Activated T-cell treated with anti-CD3 and anti-CD28 coated beads, Interleukin-2, amount 50 U/mL, for 72 hours (primary cell): ENCODE measurements at regions not wholly inside any gene's neighbourhood (a gene's known extent, or its start where the extent isn't known, plus 50 kb on each side); places are given as distances from the start of the nearest gene placed in this dataset.
A peak's percentile ranks its signal among the peaks of the same experiment; 100 is the strongest.
"Not testable (repeated sequence)": the region's sequence is repeated elsewhere in the genome, so short reads cannot be mapped to it uniquely, and the experiment has no call there.

ENCODE experiments used
- ATAC-seq, 2 donors: fragments of 150-1000 bp; cut with Tn5 transposase; replicated peaks in 1 of 2; 2 replicates each; pipeline ENCODE4 v1.10.0; 2021; ENCODE audit warnings: moderate library complexity in 2 of 2, mild to moderate bottlenecking in 1 of 2
- DNase-seq, 2 donors: peaks; one replicate each; pipeline ENCODE4 v3.0.0; 2021 to 2022; ENCODE audit warnings: mixed read lengths in 1 of 2
- H3K27ac Mint-ChIP-seq: one replicate; pipeline ENCODE4 v1.8.0; 2022; ENCODE audit warnings: mild to moderate bottlenecking, moderate library complexity, mixed read lengths
- H3K27me3 Mint-ChIP-seq: one replicate; pipeline ENCODE4 v1.8.0; 2022; ENCODE audit warnings: low read depth, mixed read lengths
- H3K36me3 Mint-ChIP-seq, 2 donors: one replicate each; pipeline ENCODE4 v1.8.0; 2022; ENCODE audit warnings: mixed read lengths in 2 of 2, mild to moderate bottlenecking in 1 of 2; ENCODE audit not compliant: insufficient read depth in 2 of 2
- H3K4me1 Mint-ChIP-seq: one replicate; pipeline ENCODE4 v1.8.0; 2022; ENCODE audit warnings: low read depth, mixed read lengths
- H3K4me3 Mint-ChIP-seq, 2 donors: one replicate each; pipeline ENCODE4 v1.8.0; 2022; ENCODE audit warnings: mild to moderate bottlenecking in 2 of 2, mixed read lengths in 2 of 2, moderate library complexity in 2 of 2
- H3K9me3 Mint-ChIP-seq, 2 donors: one replicate each; pipeline ENCODE4 v1.8.0; 2022; ENCODE audit warnings: mixed read lengths in 2 of 2

DNA sequence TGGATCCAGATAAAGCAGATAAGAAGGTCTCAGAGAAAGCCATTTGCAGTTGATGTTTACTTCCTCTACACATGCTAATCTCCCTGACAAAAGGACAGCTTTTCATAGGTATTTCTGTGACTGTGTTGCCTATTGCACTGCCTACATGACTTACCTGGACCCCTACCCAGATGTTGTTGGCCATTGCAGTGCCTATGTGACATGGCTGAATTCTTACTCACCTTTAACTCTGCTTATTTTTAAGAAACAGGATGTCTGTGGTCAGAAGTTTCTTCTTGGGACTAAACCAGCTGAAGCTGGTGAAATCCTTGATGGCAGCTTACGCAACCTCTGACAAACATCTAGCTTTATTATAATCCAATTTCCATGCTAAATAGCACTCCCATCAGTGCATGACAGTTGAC, 50.7 kb downstream of the PPIAL4D start:
- not testable (repeated sequence) for H3K27me3 Mint-ChIP-seq

DNA sequence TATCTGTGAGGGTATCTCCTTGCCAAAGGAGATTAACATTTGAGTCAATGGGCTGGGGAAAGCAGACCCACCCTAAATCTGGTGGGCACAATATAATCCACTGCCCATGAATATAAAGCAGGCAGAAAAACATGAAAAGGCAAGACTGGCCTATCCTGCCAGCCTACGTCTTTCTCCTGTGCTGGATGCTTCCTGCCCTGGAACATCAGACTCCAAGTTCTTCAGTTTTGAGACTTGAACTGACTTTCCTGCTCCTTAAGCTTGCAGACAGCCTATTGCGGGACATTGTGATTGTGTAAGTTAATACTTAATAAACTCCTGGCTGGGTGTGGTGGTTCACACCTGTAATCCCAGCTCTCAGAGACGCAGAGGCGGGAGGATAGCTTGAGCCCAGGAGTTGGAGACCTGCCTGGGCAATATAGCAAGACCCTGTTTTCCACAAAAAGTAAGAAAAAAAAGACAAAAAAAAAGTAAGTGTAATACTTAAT, 52.4 kb downstream of the PPIAL4D start:
- not testable (repeated sequence) for H3K4me1 Mint-ChIP-seq, H3K36me3 Mint-ChIP-seq, H3K9me3 Mint-ChIP-seq, H3K27me3 Mint-ChIP-seq, DNase-seq, ATAC-seq
- peak overlapping the region; percentile 64 for H3K27ac Mint-ChIP-seq
- peak overlapping the region; percentile 48 to 79 for H3K4me3 Mint-ChIP-seq

More for the DNA sequence above, 50.7 kb downstream of the PPIAL4D start:
- not testable (repeated sequence) for DNase-seq, H3K36me3 Mint-ChIP-seq, H3K4me1 Mint-ChIP-seq, H3K9me3 Mint-ChIP-seq
- H3K27ac Mint-ChIP-seq = peak overlapping the region; percentile 80
- peak overlapping the region in 1 of 2 donors; percentile 43 for H3K4me3 Mint-ChIP-seq
- ATAC-seq = peak; percentile 84 to 87

GRCh38 chr1:145188869-145189542, 53.0 kb downstream of the PPIAL4D start:
- ATAC-seq (peak; percentile 38 to 50), DNase-seq (peak; percentile 7 to 37)
- not testable (repeated sequence) for H3K36me3 Mint-ChIP-seq, H3K9me3 Mint-ChIP-seq, H3K4me1 Mint-ChIP-seq, H3K27me3 Mint-ChIP-seq
- Mint-ChIP-seq H3K4me3 (peak overlapping the region; percentile 48 to 79), H3K27ac (peak overlapping the region; percentile 64)

- not testable (repeated sequence) for DNase-seq, H3K4me3 Mint-ChIP-seq, H3K9me3 Mint-ChIP-seq, H3K27me3 Mint-ChIP-seq, H3K27ac Mint-ChIP-seq, H3K36me3 Mint-ChIP-seq, H3K4me1 Mint-ChIP-seq
- ATAC-seq = peak; percentile 93 to 96
These were observed 59.2 kb downstream of the PPIAL4D start for GRCh38 chr1:145182606-145183413.

- DNase-seq (peak; percentile 27 to 29), ATAC-seq (peak; percentile 90 to 98)
- H3K27ac Mint-ChIP-seq, H3K27me3 Mint-ChIP-seq, H3K9me3 Mint-ChIP-seq, H3K4me3 Mint-ChIP-seq, H3K36me3 Mint-ChIP-seq, H3K4me1 Mint-ChIP-seq: not testable (repeated sequence)
These were observed 65.6 kb downstream of the PPIAL4D start for GRCh38 chr1:145176285-145176925.

GRCh38 chr1:145174377-145174776, 67.6 kb downstream of the PPIAL4D start:
- not testable (repeated sequence) for ATAC-seq, H3K4me3 Mint-ChIP-seq, H3K27ac Mint-ChIP-seq, H3K4me1 Mint-ChIP-seq, DNase-seq, H3K27me3 Mint-ChIP-seq, H3K9me3 Mint-ChIP-seq, H3K36me3 Mint-ChIP-seq

GRCh38 chr1:145168220-145168848, 72.6 kb downstream of the FAM72D start:
- peak overlapping the region in 1 of 2 donors; percentile 71 for H3K4me3 Mint-ChIP-seq
- H3K9me3 Mint-ChIP-seq, H3K4me1 Mint-ChIP-seq, H3K36me3 Mint-ChIP-seq, H3K27me3 Mint-ChIP-seq, H3K27ac Mint-ChIP-seq: not testable (repeated sequence)
- peak in 1 of 2 donors; percentile 4 for DNase-seq
- peak; percentile 35 to 55 for ATAC-seq

DNA sequence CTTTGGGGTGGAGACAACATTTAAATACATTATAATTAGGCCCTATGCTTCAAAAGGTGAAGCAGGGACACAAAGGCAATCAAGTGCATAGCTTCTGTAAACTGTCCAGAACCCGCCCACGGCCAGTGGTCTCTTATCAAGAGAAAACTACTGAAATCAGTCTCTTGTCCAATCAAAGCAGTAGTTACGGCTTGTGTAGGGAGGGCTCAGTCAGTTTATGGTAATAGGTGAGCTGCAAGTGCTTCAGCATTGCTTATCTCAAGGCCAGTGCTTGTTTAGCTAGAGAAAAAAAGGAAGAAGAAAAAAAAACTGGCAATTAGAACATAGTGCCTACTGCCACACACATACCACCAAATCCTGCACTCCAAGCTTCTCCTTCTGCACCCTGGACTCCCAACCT, 68.6 kb downstream of the FAM72D start:
- not testable (repeated sequence) for H3K9me3 Mint-ChIP-seq, ATAC-seq, H3K4me1 Mint-ChIP-seq, H3K27me3 Mint-ChIP-seq, DNase-seq, H3K27ac Mint-ChIP-seq, H3K36me3 Mint-ChIP-seq, H3K4me3 Mint-ChIP-seq
